DMS79 (cell line): ENCODE measurements at regions not wholly inside any gene's neighbourhood (a gene's known extent, or its start where the extent isn't known, plus 50 kb on each side); places are given as distances from the start of the nearest gene placed in this dataset.
"Not testable (repeated sequence)": the region's sequence is repeated elsewhere in the genome, so short reads cannot be mapped to it uniquely, and the experiment has no call there.

Experiments used
- DNase-seq: peaks from one replicate; lab custom pipeline; 2025; lab: John Stamatoyannopoulos, UW

DNA sequence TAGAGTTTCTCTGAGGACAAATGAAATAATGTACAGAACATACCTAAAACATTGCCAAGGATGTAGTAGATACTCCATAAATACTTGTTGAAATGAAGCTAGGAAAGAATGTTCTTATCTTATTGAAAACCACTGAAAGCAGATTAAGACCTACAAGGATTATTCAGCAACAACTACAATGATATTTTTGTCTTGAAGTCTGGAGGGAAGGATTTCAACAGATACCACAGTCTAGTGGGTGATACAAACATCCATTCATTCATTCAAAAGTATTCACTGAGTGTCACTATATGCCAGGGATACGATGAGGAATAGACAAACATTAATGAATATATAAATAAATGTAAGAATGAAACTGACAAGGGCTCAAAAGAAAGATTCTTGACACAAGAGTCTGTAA, 74.7 kb upstream of the THBS1 start:
- DNase-seq: no peak

DNA sequence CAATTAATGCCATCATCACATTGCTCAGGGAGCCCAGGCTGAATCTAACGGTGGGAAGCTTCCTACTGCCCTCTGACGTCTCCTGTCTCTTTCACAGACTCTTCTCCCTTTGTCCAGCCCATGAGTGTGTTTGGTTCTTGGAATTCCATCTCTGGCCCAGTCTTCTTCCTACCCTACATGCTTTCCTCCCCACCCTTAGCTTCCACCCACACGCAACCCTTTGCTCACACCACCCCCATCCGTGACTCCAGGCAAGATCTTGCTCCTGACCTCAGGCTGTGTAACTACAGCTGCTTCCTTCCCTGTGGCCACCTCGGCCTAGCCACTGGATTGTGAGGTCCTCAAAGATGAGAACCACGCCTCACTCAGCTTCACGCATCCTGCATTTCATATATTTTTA, 72.3 kb upstream of the THBS1 start:
- DNase-seq: no peak

DNA sequence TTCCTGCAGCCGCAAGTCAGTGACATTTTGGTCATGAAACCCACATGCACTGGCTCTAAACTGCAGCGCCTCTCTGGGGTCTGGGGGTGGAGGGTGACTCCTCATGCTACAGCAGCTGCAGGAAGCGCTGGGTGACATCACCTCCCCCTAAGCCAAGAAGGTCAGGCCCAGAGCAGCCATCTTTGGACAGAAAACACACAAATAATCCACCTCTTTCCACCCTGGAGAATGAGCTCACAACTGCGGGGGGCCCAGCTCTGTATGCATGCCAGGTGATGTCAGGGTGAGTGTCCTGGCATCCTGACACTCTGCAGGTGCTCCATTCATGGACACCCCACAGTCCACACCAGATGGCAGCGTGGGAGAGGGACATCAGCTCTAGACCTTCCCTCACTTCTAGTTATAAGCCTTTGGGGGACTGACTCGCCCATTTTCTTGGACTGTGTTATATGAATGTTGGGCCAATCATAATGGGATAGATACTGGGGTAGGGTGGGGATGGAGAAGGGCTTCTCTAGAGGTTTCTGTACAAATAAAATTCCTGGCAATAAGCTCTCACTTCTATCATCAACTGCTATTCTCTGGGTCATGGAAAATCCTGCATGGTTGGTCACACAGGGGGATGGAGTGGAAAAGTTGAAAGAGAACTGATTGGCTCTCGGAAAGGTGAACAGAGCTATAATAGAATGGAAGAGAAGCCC, 70.7 kb upstream of the THBS1 start:
- DNase-seq: no peak

DNA sequence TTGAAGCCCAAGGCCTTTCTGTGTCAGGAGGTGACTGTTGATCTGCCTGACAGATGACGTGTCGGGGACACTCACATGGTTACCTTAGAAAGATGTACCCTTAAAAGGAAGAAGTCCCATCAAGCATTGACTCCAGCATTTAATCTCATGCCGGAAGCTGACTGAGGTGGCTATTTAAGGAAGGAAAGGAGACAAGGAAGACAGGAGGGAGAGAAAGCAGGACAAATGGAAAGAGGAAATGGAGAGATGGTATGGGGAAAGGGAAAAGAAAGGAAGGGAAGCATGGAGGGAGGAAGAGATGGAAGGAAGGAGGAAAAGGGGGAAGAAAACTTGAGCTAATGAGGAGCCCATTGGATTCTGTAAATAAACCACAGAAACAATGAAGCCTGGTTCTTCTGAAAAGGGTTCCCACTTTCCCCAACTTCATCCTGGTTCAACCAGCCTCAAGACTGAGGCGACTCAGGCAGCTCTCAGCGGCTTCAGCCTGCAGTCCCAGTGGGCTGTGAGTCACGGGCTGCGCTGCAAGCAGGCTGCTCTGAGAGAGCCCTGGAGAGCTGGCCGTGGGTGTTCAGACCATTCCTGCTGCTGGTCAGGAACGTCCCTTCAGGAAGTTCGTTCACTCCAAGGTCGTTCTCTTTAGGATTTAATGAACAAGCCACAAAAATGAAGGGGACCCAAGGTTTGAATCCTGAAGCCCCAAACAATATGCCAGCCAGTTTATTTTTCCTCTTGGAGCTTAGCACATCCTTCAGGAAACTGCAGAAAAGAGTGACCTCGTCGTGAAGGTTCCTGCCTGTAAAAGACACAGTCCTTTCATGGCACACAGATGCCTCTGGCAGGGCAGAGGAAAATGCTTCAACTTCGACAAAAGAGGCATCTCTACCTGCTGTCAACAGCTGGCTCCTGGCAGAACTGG, 69.6 kb upstream of the THBS1 start:
- no peak for DNase-seq

DNA sequence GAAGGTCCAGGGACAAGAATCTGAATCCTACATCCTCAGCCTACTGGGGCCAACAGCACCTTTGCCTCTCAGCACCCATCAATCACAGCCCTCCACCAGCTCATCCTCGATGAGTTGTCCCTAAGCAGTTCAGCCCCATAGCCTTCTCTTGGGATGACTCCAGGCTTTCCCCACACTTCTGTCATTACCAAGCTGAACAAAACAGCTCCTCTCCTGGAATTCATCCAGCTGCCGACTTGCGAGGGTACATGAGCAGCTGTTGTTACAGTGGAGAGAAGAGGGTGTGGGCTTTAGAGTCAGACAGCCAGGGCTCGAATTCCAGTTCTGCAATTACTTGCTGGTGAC, 69.0 kb upstream of the THBS1 start:
- DNase-seq: no peak

DNA sequence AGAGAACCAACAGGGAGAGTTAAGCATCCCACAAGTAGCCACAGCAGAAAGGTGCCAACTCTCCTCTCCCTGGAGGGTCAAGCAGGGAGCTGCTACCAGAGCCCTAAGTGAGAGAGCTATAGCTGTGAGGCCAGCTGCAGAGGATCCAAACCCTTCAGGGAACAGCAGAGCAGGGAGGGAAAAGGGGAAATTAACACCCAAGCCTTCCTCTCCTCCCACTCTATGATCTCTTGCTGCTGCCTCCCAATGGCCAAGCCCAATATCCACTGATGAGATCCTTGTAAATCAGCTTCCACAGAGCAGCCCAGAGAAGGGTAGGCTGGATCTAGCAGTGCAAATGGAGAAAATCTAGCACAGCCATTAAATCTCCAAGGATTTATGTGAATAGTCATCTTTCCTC, 68.2 kb upstream of the THBS1 start:
- no peak for DNase-seq

DNA sequence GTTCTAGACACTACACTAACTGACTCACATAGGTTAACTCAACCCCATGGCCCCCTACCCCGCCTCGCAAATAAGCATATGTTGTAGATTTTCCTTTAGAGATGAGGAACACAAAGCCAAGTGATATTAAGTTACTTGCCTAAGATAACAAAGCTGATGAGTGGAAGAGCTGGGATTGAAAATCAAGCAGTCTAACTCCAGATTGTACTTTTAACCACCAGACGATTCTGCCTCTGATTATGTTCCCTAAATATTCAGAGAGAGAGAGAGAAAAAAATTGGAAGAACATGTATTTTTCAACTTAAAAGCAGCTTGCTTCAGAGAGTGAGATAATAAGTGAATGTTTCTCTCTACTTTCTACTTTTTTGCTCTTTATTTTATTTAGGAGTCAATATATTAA, 66.9 kb upstream of the THBS1 start:
- no peak for DNase-seq

DNA sequence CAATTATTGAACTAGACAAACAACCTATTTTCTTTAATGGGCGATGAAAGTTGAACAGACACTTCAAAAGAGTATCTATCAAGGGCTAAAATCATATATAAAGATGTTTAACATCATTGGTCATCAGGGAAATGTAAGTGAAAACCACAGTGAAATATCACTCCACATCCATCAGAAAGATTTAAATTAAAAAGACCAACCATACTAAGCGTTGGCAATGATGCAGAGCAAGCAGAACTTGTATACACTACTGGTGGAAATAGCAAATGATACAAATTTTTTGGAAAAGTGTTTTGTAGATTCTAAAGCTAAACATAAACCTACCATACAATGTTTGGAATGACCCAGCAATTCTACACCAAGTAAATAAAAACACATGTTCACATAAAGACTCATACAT, 65.9 kb upstream of the THBS1 start:
- no peak for DNase-seq

DNA sequence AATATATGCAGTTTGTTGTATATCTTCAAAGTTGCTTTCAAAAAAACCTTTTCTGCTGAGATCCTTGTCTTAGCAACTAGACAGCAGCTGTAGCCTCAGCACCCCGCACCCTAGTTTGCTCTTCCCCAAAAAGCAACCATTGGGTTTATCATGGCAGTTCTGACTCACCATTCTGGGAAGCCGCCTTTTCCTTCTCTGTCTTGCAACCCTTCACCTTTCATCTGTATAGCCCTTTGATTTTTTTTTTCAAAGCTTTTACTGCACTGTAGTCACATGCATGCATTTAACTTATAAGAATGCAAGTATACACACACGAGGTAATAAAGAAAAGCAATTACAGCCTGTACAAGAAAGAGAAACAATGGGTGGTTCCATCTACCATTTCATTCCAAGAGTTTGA, 65.1 kb upstream of the THBS1 start:
- no peak for DNase-seq

DNA sequence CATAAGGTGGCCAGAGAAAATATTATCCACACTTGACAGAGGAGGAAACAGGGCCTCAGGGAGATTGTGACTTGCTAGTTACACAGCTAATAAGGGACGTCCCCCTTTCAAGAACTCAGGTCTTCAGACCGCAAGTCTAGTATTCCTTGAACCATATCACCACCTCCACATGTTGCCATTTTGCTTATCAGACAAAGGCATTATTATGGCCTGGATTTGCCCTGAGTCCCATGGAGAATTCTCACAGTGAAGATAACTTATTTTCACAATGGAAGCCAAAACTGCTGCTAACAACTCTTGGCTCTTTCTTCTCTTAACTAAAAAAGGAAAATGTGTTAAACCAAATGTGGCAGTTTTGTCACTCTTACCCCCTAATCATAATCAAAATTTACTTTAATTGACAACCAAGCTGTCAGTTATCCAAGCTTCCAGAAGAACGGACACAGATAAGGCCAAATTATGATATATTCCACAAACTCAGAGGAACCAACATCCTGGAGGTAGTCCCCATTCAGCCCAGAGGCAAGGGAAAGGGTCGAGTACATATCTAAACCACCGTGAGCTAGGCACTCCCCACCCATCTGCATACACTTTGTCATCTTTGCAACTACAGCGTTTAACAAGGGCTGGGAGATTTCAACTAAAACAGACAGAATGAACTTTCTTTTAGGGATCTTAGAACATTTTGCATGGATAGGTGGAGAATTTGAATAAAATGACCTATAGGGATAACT, 63.6 kb upstream of the THBS1 start:
- no peak for DNase-seq

DNA sequence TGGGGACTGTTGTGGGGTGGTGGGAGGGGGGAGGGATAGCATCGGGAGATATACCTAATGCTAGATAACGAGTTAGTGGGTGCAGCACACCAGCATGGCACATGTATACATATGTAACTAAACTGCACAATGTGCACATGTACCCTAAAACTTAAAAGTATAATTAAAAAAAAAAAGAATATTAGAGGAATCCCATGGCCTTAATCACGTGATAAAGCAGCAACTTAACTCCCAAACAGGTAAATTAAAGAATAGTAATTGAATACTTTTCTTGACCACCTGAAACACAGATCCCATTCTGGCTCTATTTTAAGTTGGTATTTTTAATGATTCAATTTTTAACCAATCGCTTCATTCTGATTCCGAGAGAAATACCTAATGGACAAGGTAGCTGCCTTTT, 56.9 kb upstream of the THBS1 start:
- DNase-seq: not testable (repeated sequence)

DNA sequence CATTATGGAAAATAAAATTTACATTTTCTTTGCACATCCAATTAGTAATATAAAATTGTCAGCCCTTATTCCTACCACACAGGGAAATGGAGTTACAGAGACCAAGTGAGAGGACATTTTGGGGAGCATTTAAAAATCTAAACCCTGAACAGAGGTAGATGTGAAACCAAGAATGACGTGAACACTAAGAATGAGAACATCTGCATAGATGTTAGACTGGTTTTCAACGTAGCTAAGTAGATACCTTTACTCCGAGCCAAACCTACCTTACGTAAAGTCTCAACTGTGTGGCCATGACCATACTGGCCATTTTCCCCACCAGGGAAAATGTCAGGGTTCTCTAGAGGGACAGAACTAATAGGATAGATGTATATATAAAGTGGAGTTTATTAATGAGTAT, 51.4 kb upstream of the THBS1 start:
- no peak for DNase-seq

DNA sequence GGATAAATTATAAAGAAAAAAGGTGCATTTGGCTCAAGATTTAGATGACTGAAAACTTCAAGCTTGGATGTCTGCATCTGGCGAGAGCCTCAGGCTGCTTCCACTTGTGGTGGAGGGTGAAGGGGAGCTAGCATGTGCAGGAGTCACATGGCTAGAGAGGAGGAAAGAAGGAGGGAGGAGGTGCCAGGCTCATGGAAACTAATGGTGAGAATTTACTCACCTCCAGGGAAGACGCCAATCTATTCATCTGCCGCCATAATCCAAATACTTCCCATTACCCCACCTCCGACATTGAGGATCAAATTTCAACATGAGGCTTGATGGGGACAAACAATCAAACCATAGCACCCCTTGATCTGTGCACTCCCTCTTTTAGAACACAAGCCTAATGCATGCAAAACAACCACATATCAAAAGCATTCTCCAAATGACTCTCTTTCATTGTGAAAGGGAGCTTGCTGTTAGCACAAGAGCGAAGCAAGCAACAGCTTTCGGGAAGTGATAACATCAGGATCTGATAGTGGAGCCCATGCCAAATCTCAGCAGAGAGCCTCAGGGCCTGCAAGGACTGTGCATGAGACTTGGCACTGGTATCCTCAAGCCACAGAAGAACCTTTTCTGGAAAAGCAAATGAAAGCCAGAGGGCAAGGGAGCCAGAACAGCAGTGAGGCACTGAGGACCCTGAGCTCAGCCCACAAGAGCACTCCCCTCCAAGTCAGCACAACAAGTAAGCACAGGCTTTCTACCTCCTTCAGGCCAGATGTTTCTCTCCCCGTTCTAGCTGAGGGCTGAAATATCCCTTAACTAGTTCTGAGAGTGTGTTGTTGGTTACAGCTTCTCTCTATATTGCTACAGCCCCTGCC, 50.2 kb upstream of the THBS1 start:
- no peak for DNase-seq
